GM18861 (cell line): ENCODE measurements at regions not wholly inside any gene's neighbourhood (a gene's known extent, or its start where the extent isn't known, plus 50 kb on each side); places are given as distances from the start of the nearest gene placed in this dataset.
A peak's percentile ranks its signal among the peaks of the same experiment; 100 is the strongest.

ENCODE experiments used
- ATAC-seq: cut with Tn5 transposase; IDR thresholded peaks from one replicate; pipeline ENCODE4 v1.9.1; 2021; ENCODE audit not compliant: unreplicated experiment

GRCh38 chr9:104022083-104022482, 72.0 kb upstream of the SMC2 start:
- ATAC-seq: no peak

- ATAC-seq: no peak
These were observed 69.0 kb upstream of the SMC2 start for GRCh38 chr9:104025104-104025503.

GRCh38 chr9:104025945-104026344, 68.2 kb upstream of the SMC2 start:
- ATAC-seq: no peak

- ATAC-seq: peak; percentile 48
These were observed 66.8 kb upstream of the SMC2 start for GRCh38 chr9:104027295-104027694.

GRCh38 chr9:104028827-104029226, 65.3 kb upstream of the SMC2 start:
- ATAC-seq: no peak
